SW480 (cell line): ENCODE measurements at regions not wholly inside any gene's neighbourhood (a gene's known extent, or its start where the extent isn't known, plus 50 kb on each side); places are given as distances from the start of the nearest gene placed in this dataset.

ENCODE experiments used
- DNase-seq: peaks from one replicate; pipeline ENCODE4 v3.0.0-alpha.2; 2016; ENCODE audit warnings: low spot score

- no peak for DNase-seq
These were observed 155.9 kb upstream of the RASGEF1B start for GRCh38 chr4:81627590-81627989.

- DNase-seq = no peak
These were observed 155.1 kb upstream of the RASGEF1B start for GRCh38 chr4:81626851-81627250.

- DNase-seq = no peak
These were observed 154.0 kb upstream of the RASGEF1B start for GRCh38 chr4:81625422-81626417.

- DNase-seq = no peak
These were observed 151.7 kb upstream of the RASGEF1B start for GRCh38 chr4:81623434-81623833.

DNA sequence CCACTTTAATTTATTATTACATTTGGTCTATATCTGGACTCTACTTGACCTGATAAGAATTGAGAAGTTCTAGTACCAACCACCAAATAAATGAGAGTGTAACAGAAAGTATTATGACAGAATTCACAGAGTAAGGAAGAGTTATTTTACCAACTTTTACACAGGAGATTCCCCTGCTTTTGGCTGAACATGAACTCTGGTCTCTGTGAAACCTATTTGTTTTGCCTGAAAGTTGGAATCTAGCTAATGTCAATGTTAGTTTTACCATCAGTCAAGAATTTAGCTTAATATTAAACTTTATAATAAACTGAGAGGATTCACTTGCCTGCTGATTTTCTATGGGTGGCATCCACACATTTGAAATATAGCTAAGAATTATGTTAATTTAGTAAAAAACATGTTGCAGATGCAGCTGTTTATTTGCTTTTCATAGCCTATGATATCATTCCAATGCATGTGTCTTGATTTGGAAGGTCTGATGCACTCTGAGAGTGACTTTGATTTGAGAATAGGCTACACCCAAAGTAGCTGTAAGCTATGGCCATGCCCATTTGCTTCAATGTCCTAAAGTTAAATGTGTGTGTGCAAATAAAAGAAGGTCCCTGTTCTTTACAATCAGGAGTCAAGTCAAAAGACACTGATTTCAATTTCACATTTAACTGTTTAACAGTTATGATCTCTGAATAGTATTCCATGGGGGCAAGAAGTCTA, 150.9 kb upstream of the RASGEF1B start:
- no peak for DNase-seq

GRCh38 chr4:81622028-81622427, 150.3 kb upstream of the RASGEF1B start:
- DNase-seq = no peak

GRCh38 chr4:81621490-81621889, 149.8 kb upstream of the RASGEF1B start:
- no peak for DNase-seq

- DNase-seq = no peak
These were observed 148.7 kb upstream of the RASGEF1B start for GRCh38 chr4:81620442-81620841.

DNA sequence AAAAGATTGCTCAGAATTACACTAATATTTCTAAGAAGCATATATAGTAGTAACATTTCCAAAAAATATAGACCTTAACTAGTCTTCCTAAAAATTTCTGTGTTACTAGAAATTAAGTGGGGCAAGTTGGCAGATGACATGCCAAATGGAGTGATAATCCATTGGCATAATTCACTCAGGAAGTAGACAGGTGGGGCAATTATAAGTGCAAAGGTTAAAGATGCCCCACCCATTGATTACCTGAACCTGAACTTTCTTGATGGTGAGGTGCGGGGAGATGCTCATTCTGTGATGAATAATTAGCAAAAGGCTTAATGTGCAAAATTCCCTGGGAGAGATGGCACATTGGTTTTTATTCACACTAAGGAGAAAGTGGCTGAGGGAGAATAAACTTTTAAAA, 145.8 kb upstream of the RASGEF1B start:
- no peak for DNase-seq

GRCh38 chr4:81611221-81611620, 139.5 kb upstream of the RASGEF1B start:
- no peak for DNase-seq

GRCh38 chr4:81609844-81610243, 138.1 kb upstream of the RASGEF1B start:
- DNase-seq = no peak

DNA sequence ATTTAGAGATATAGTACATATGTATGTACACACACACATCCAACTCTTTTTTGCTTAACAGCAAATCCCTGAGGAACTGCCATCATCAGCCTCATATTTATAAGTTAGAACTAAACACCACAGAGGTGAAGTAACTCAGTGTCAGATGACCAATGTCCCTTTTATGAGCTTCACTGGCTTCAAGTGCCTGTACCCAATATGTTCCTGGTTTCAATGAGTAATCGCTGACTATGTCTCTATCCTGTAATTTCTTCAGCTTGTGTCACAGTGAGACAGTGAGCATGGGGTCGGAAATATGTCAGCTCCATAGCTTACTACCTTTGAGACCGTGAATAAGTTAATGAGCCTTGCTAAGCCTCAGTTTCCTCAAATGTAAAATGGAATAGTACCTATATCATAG, 136.2 kb upstream of the RASGEF1B start:
- DNase-seq = no peak

DNA sequence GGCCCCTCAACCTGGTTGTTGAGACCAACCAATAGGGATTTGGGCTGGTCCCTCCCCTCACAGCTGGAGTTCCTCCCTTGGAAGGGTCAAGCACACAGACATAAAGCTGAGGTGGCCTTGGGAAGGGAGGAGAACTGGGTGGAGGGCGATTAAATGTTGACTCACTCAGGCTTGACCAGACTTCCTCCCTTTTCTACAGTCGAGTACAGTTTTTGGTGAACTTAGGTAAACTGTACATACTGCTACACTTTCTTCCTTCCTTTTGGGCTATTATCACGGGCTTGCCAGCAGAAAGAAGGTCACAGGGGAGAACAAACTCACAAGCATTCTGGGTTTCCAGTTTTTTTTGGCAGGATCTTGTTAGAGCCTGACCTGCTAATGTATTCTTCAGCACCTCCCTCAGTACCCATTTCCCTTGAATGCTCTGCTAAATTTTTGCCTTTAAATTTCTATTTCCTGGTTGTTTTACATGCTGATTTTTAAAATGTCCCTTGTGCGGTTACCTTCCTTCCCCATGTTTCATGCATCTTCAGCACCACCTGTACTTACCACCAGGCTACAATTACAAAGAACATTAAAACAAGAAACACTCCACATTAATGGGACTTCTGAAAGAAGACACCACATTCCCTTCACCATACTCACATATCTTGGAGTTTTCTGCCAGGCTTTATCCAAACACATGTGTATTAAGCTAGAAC, 135.2 kb upstream of the RASGEF1B start:
- DNase-seq = no peak

DNA sequence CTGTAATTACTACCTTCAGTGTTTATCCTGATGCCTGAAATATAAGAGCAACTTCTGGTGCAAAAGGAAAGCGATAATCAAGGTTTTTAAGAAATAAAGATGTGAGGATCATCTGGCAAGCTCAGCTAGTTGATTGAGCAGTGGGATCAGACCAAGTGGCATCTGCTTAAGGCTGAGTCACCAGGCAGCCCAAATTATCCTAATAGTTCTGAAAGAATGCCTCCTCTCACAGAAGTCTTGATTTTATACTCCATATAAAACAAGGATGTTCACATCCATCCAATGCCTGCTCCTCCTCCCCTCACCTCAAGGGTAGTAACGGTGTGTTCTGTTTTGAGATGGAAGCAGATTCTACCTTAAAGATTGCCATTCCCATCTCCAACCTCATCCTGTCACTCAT, 134.5 kb upstream of the RASGEF1B start:
- DNase-seq = no peak

- DNase-seq = no peak
These were observed 133.6 kb upstream of the RASGEF1B start for GRCh38 chr4:81605271-81605670.

- DNase-seq = no peak
These were observed 133.0 kb upstream of the RASGEF1B start for GRCh38 chr4:81604683-81605218.

- DNase-seq = no peak
These were observed 131.1 kb upstream of the RASGEF1B start for GRCh38 chr4:81602854-81603253.

GRCh38 chr4:81601358-81601694, 129.6 kb upstream of the RASGEF1B start:
- DNase-seq = no peak

DNA sequence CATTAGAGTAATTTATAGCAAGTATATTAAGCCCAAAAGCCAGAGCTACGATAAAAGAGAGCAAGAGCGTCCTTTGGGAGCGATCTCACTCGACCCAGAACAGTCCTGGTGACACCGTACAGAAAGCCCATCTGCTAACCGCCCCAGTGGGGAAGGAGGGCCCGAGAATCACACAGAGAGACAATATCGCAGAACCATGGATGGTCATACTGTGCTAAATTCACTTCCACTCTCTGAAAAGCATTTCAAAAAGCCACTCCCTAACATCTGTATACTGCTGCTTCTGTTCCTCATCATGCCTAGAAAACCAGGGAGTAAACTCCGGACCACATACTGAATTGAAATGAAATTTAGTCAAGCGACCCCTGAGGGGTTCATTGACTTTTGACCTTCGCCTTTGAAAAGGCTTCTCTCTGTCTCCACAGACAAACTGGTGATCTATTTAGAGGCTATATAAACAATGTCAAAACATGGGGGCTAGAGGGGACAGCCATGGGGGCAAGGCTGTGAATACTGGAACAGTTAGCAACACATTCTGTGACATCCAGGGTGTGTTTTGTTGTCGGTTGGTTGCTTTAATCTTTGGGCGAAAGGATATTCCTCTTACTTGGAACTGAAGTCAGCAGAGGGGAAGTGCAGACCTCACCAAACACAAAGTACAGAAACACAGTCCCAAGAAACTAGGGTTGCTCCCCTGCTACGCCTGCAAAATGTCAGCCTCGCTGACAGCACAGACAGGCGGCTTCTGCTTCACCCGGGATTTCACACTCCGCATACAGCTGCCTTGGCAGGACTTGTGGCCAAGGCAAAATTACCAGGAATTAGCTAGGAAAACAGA, 129.0 kb upstream of the RASGEF1B start:
- no peak for DNase-seq

- no peak for DNase-seq
These were observed 128.2 kb upstream of the RASGEF1B start for GRCh38 chr4:81599742-81600380.
